HUES6 (cell line): ENCODE measurements at regions not wholly inside any gene's neighbourhood (a gene's known extent, or its start where the extent isn't known, plus 50 kb on each side); places are given as distances from the start of the nearest gene placed in this dataset.

ENCODE experiments used
- H3K27ac ChIP-seq: 2 replicates; pipeline ENCODE4 v1.7.0; 2013; ENCODE audit warnings: low read depth, mild to moderate bottlenecking, low read length, inconsistent platforms
- H3K27me3 ChIP-seq: 2 replicates; pipeline ENCODE4 v1.6.1; 2013; ENCODE audit warnings: low read length; ENCODE audit not compliant: control insufficient read depth, insufficient read depth
- H3K36me3 ChIP-seq: 2 replicates; pipeline ENCODE4 v1.6.1; 2013; ENCODE audit warnings: low read length; ENCODE audit not compliant: control insufficient read depth, insufficient read depth
- H3K4me1 ChIP-seq: 2 replicates; pipeline ENCODE4 v1.6.1; 2013; ENCODE audit warnings: low read length; ENCODE audit not compliant: control insufficient read depth, insufficient read depth
- H3K4me3 ChIP-seq: 2 replicates; pipeline ENCODE4 v1.5.1; 2013; ENCODE audit warnings: low read depth, low read length
- H3K9ac ChIP-seq: one replicate; pipeline ENCODE4 v1.6.1; 2013; ENCODE audit warnings: mild to moderate bottlenecking, low read length
- H3K9me3 ChIP-seq: 2 replicates; pipeline ENCODE4 v1.6.1; 2013; ENCODE audit warnings: low read depth, low read length; ENCODE audit not compliant: control insufficient read depth, insufficient read depth

- no peaks in the 10 kb centered on the region for H3K27me3 ChIP-seq
- H3K4me1 ChIP-seq: no peaks in the 10 kb centered on the region
- H3K36me3 ChIP-seq: no peaks in the 10 kb centered on the region
- H3K27ac ChIP-seq: no peak overlapping the region
- peaks cover 8% of the 10 kb centered on the region; the same call in 1 of the 2 replicates for H3K9me3 ChIP-seq
- no peak overlapping the region for H3K9ac ChIP-seq
- H3K4me3 ChIP-seq: no peak overlapping the region
These were observed 65.6 kb upstream of the IGFBP3 start for GRCh38 chr7:45986355-45987298.

- Histone ChIP-seq H3K4me1 (no peaks in the 10 kb centered on the region), H3K27me3 (no peaks in the 10 kb centered on the region), H3K36me3 (no peaks in the 10 kb centered on the region), H3K4me3 (no peak overlapping the region), H3K27ac (no peak overlapping the region), H3K9me3 (peaks cover 10% of the 10 kb centered on the region; the same call in 1 of the 2 replicates), H3K9ac (no peak overlapping the region)
These were observed 64.8 kb upstream of the IGFBP3 start for GRCh38 chr7:45985902-45986301.

DNA sequence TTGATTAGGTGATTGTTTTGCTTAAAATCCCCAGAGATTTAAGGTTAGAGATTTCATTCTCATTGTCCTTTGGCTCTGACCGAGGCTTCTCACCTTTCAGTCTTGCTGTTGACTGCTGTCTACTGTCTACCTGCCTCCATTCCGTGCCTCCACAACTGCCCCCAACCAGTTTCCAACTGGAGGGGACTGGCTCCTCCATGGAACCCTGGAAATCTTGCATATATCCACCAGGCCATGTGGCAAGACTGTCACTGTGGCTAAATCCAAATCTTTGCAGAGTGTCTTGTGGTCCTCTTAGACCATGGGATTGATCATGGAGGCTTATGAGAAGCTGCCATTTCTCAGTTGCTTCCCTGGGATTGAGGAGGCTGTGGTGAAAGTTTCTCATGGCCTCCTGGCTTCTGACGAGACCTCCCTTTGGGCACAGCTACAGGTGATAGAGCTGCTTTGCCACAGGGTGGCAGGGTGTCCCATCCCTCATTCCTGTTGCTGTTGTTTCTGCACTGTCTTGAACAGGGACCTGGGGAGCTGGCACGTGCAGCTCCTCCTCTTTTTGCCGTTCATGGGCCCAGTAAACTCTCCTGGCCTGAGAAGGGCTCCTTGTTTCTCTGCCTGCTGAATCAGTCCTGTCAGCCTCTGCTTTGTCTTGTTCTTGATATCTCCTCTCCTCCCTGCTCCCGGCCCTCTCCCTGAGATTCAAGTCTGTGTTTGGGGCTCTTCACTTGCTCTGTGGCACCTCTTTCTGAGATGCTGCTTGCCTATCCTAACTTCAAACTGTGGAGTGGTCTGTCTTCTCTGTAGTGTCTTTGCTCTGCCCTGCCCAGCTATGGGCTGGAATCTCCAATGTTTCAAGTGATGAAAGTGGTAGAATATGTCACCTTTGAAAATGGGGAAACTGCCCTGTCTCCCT is 63.6 kb upstream of the IGFBP3 start:
- Histone ChIP-seq H3K36me3 (no peaks in the 10 kb centered on the region), H3K27ac (no peak overlapping the region), H3K9me3 (peaks cover 10% of the 10 kb centered on the region; the same call in 1 of the 2 replicates), H3K4me1 (no peaks in the 10 kb centered on the region), H3K9ac (no peak overlapping the region), H3K27me3 (no peaks in the 10 kb centered on the region), H3K4me3 (no peak overlapping the region)

GRCh38 chr7:45983720-45984255 is 62.7 kb upstream of the IGFBP3 start:
- peaks cover 2% of the 10 kb centered on the region; the same call in 1 of the 2 replicates for H3K4me1 ChIP-seq
- no peak overlapping the region for H3K4me3 ChIP-seq
- no peak overlapping the region for H3K27ac ChIP-seq

DNA sequence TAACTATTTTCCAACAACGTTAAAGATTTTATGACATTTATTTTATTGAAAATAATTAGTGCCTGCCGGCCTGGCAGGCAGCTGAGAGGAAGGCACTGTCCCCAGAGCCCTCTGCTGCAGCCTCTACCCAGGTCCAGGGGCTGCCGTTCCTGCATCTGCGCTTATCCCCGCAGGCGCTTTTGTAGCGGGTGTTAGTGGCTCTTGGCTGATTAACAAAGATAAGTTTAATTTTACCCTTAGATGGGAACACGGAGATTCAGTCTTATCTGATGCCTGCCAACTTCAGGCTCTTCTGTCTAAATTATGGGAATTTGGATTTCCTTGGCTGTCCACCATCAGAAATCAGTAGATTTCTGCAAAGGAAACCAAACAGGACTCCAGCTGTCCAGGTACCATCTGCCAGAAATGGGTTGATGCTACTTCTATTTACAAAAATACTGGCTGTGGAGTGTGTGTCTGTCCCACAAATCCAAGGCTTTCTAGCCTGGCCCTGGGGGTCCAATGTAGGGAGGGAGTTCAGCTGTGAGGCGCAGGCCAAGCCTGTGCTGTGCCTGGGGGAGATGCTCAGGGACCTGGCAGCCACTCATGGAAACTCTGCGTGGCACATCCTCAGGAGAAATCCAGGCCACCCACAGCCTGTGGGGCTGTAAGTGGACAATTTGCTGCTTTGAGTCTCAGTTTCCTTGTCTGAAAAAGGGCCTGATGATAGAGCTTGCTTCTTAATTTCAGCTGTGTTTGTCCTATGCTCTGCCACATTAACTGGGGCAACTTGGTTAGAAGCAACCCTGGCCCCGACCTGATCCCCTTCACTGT is 62.0 kb upstream of the IGFBP3 start:
- peaks cover 9% of the 10 kb centered on the region for H3K4me1 ChIP-seq
- H3K4me3 ChIP-seq: no peak overlapping the region
- no peak overlapping the region for H3K27ac ChIP-seq
- no peaks in the 10 kb centered on the region for H3K36me3 ChIP-seq
- no peak overlapping the region for H3K9ac ChIP-seq
- no peaks in the 10 kb centered on the region for H3K27me3 ChIP-seq
- peaks cover 10% of the 10 kb centered on the region; the same call in 1 of the 2 replicates for H3K9me3 ChIP-seq

More at GRCh38 chr7:45983720-45984255, 62.7 kb upstream of the IGFBP3 start:
- Histone ChIP-seq H3K9ac (no peak overlapping the region), H3K27me3 (no peaks in the 10 kb centered on the region), H3K9me3 (peaks cover 10% of the 10 kb centered on the region; the same call in 1 of the 2 replicates), H3K36me3 (no peaks in the 10 kb centered on the region)

DNA sequence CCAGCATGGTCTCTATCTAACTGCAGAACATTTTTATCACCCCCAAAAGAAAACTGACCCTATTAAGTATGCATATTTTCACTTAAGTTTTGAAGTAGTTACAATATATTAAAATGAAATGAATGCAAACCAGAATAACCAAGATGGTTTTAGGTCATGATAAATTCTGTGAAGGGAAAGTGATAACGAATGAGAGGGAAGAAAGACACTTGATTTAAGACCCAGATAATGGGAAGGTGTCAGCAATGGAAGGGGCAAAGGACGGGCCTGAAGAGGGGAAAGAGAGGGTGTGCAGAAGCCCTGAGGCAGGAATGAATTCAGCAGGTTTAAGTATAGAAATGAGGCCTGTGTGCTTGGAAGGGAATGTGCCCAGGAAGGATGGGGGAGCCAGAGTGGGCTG is 61.1 kb upstream of the IGFBP3 start:
- no peak overlapping the region for H3K27ac ChIP-seq
- no peaks in the 10 kb centered on the region for H3K36me3 ChIP-seq
- no peaks in the 10 kb centered on the region for H3K27me3 ChIP-seq
- no peak overlapping the region for H3K9ac ChIP-seq
- H3K9me3 ChIP-seq: peaks cover 10% of the 10 kb centered on the region; the same call in 1 of the 2 replicates
- H3K4me3 ChIP-seq: no peak overlapping the region
- peaks cover 18% of the 10 kb centered on the region for H3K4me1 ChIP-seq

DNA sequence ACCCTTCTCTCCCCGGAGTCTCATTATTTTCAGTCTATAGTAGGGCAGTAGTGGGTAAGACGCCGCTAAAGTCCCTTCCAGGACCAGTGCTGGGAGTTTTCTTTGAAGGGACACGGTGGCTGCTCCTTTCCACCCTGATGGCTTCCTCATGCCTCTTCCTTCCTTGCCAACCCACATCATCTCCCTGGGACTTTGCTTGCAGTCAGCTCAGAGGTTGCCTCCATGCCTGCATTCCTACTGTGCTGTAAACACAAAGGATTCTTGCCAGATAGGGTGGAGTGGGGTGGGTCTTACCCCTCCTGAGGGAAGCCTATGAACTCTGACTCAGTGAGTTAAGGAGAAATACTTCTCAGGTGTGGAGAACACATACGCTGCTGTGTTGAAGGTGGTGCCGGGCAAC is 59.9 kb upstream of the IGFBP3 start:
- Histone ChIP-seq H3K4me3 (no peak overlapping the region), H3K9me3 (peaks cover 10% of the 10 kb centered on the region; the same call in 1 of the 2 replicates), H3K36me3 (no peaks in the 10 kb centered on the region), H3K4me1 (peaks cover 18% of the 10 kb centered on the region), H3K27me3 (no peaks in the 10 kb centered on the region), H3K9ac (no peak overlapping the region), H3K27ac (no peak overlapping the region)

DNA sequence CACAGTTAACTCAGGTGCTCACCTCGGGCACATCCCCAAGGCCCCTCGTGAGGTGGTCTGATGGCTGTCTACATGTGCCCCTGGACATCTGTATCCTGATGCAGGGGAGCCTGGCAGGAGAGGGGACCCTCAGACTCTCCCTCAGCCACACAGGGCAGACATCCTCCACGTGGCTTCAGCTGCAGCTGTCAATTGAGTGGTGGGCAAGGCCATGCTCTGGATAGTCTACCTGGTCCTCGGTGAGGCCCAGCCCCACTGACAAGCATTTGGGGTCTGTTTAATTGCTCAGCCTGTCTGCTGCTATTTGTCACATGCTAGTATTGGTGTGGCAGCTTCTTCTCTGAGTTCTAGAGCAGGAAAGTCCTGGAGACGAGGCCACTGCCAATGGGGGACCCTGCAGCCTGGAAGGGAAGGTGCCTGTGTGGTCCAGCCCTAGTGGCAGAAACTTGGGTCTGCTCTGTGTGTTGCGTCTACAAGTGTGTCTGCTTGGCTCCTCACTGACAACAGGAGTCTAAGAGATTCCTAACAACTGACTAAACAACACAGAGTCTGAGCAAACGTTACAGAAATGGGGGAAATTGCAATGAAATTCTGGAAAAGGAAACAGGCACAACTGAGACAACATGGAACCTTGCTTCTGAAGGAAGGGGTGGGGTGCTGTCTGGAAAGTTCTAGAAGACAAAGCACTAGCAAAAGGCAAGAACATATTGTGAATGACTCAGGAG is 59.3 kb upstream of the IGFBP3 start:
- H3K4me3 ChIP-seq: no peak overlapping the region
- no peaks in the 10 kb centered on the region for H3K27me3 ChIP-seq
- no peak overlapping the region for H3K9ac ChIP-seq
- H3K4me1 ChIP-seq: peaks cover 18% of the 10 kb centered on the region
- no peaks in the 10 kb centered on the region for H3K36me3 ChIP-seq
- peaks cover 14% of the 10 kb centered on the region; the same call in 1 of the 2 replicates for H3K9me3 ChIP-seq
- no peak overlapping the region for H3K27ac ChIP-seq

- Histone ChIP-seq H3K36me3 (no peaks in the 10 kb centered on the region), H3K4me3 (no peak overlapping the region), H3K4me1 (peaks cover 18% of the 10 kb centered on the region), H3K27ac (no peak overlapping the region), H3K9ac (no peak overlapping the region), H3K9me3 (peaks cover 14% of the 10 kb centered on the region; the same call in 1 of the 2 replicates), H3K27me3 (no peaks in the 10 kb centered on the region)
These were observed 58.5 kb upstream of the IGFBP3 start for GRCh38 chr7:45979275-45980180.
